Smooth muscle cell (in vitro differentiated cells): ENCODE measurements at regions not wholly inside any gene's neighbourhood (a gene's known extent, or its start where the extent isn't known, plus 50 kb on each side); places are given as distances from the start of the nearest gene placed in this dataset.

Experiments
- DNase-seq: peaks from one replicate; lab custom pipeline; 2025; ENCODE audit not compliant: unreplicated experiment; lab: John Stamatoyannopoulos, UW
- H2AFZ ChIP-seq: fragments of 200-600 bp; sonication (generic); 2 replicates; pipeline ENCODE4 v1.6.0; 2016; ENCODE audit warnings: antibody characterized with exemption, low read depth, mild to moderate bottlenecking
- H3F3A ChIP-seq: fragments of 200-600 bp; sonication (generic); 2 replicates; pipeline ENCODE4 v1.6.0; 2017; ENCODE audit warnings: antibody characterized with exemption, low read depth
- H3K27ac ChIP-seq: fragments of 200-600 bp; sonication (generic); 2 replicates; pipeline ENCODE4 v1.5.1; 2016; ENCODE audit warnings: low read depth, mild to moderate bottlenecking
- H3K27me3 ChIP-seq: fragments of 200-600 bp; sonication (generic); 2 replicates; pipeline ENCODE4 v1.6.1; 2016; ENCODE audit warnings: low read depth, mild to moderate bottlenecking
- H3K36me3 ChIP-seq: fragments of 200-600 bp; sonication (generic); 2 replicates; pipeline ENCODE4 v1.5.1; 2016; ENCODE audit warnings: low read depth
- H3K4me1 ChIP-seq: fragments of 200-600 bp; sonication (generic); 2 replicates; pipeline ENCODE4 v1.5.1; 2016; ENCODE audit warnings: low read depth
- H3K4me2 ChIP-seq: fragments of 200-600 bp; sonication (generic); 2 replicates; pipeline ENCODE4 v1.6.0; 2016; ENCODE audit warnings: mild to moderate bottlenecking
- H3K4me3 ChIP-seq: fragments of 200-600 bp; sonication (generic); 2 replicates; pipeline ENCODE4 v1.5.1; 2016; ENCODE audit warnings: mild to moderate bottlenecking
- H3K79me2 ChIP-seq: fragments of 200-600 bp; sonication (generic); 2 replicates; pipeline ENCODE4 v1.6.0; 2016; ENCODE audit warnings: low read depth, mild to moderate bottlenecking
- H3K9ac ChIP-seq: fragments of 200-600 bp; sonication (generic); 2 replicates; pipeline ENCODE4 v1.6.0; 2016; ENCODE audit warnings: low read depth
- H3K9me3 ChIP-seq: fragments of 200-600 bp; sonication (generic); replicated peaks from 2 replicates; pipeline ENCODE4 v1.5.1; 2016; ENCODE audit warnings: low read depth
- H4K20me1 ChIP-seq: fragments of 200-600 bp; sonication (generic); 2 replicates; pipeline ENCODE4 v1.6.0; 2016; ENCODE audit warnings: low read depth
- CTCF ChIP-seq: fragments of 200-600 bp; sonication (generic); IDR thresholded peaks from 2 replicates; pipeline ENCODE4 v1.5.1; 2017; ENCODE audit warnings: borderline replicate concordance, mild to moderate bottlenecking, antibody characterized with exemption; ENCODE audit not compliant: insufficient read depth, poor library complexity, severe bottlenecking
- WGBS: methylation state at CpG from one replicate; pipeline ENCODE4 v1.1.7; 2016; ENCODE audit warnings: low lambda C conversion rate; 5-methylcytosine and 5-hydroxymethylcytosine counted together

GRCh38 chr6:164409309-164410009 lies 899.9 kb downstream of the C6orf118 start:
- no peaks in the 10 kb centered on the region for H3F3A ChIP-seq
- H3K4me2 ChIP-seq = no peak overlapping the region
- no peaks in the 10 kb centered on the region for H3K4me1 ChIP-seq
- H3K27me3 ChIP-seq = no peaks in the 10 kb centered on the region
- H3K36me3 ChIP-seq = no peaks in the 10 kb centered on the region
- no peaks in the 10 kb centered on the region for H4K20me1 ChIP-seq
- 95% methylated on average over 8 of the region's 8 CpGs for WGBS
- H3K4me3 ChIP-seq = no peak overlapping the region
- no peaks in the 10 kb centered on the region for H3K79me2 ChIP-seq
- DNase-seq = no peak
- no peak overlapping the region for H2AFZ ChIP-seq
- H3K9ac ChIP-seq = no peak overlapping the region
- no peak for TF ChIP-seq CTCF
- no peaks in the 10 kb centered on the region for H3K9me3 ChIP-seq
- H3K27ac ChIP-seq = peak overlapping the region; percentile 63

- Histone ChIP-seq H3K79me2 (no peaks in the 10 kb centered on the region), H2AFZ (no peak overlapping the region), H3F3A (no peaks in the 10 kb centered on the region), H3K4me2 (no peak overlapping the region), H4K20me1 (no peaks in the 10 kb centered on the region), H3K9ac (no peak overlapping the region), H3K27ac (peak overlapping the region; percentile 63), H3K9me3 (no peaks in the 10 kb centered on the region), H3K4me3 (no peak overlapping the region), H3K36me3 (no peaks in the 10 kb centered on the region), H3K4me1 (no peaks in the 10 kb centered on the region), H3K27me3 (no peaks in the 10 kb centered on the region)
- 73% methylated on average over 5 of the region's 5 CpGs for WGBS
- no peak for TF ChIP-seq CTCF
- no peak for DNase-seq
These were observed 900.5 kb downstream of the C6orf118 start for GRCh38 chr6:164408868-164409267.

GRCh38 chr6:164404812-164405488 lies 904.5 kb downstream of the C6orf118 start:
- no peaks in the 10 kb centered on the region for H3F3A ChIP-seq
- H3K9ac ChIP-seq = no peak overlapping the region
- H3K9me3 ChIP-seq = no peaks in the 10 kb centered on the region
- H3K4me2 ChIP-seq = no peak overlapping the region
- H3K27me3 ChIP-seq = no peaks in the 10 kb centered on the region
- H3K4me1 ChIP-seq = no peaks in the 10 kb centered on the region
- TF ChIP-seq CTCF = no peak
- no peaks in the 10 kb centered on the region for H3K36me3 ChIP-seq
- no peak overlapping the region for H2AFZ ChIP-seq
- no peaks in the 10 kb centered on the region for H3K79me2 ChIP-seq
- H3K27ac ChIP-seq = no peak overlapping the region
- no peak for DNase-seq
- no peak overlapping the region for H3K4me3 ChIP-seq
- no peaks in the 10 kb centered on the region for H4K20me1 ChIP-seq
- 89% methylated on average over 4 of the region's 4 CpGs for WGBS
